ENCODE measurements at regions not wholly inside any gene's neighbourhood (a gene's known extent, or its start where the extent isn't known, plus 50 kb on each side); places are given as distances from the start of the nearest gene placed in this dataset.

- no peak for DNase-seq (ENCODE audit: low spot score)
Measured at GRCh38 chr14:98229656-98230366, 1042.2 kb downstream of the BCL11B start.

GRCh38 chr14:98230411-98230810, 1041.6 kb downstream of the BCL11B start:
- DNase-seq (ENCODE audit: low spot score) = no peak

GRCh38 chr14:98231210-98231609, 1040.8 kb downstream of the BCL11B start:
- DNase-seq (ENCODE audit: low spot score) = no peak

- DNase-seq (ENCODE audit: low spot score) = no peak
Measured at GRCh38 chr14:98233656-98234055, 1038.3 kb downstream of the BCL11B start.

- DNase-seq (ENCODE audit: low spot score) = no peak
Measured at GRCh38 chr14:98234208-98234607, 1037.8 kb downstream of the BCL11B start.

GRCh38 chr14:98236314-98236713, 1035.7 kb downstream of the BCL11B start:
- DNase-seq (ENCODE audit: low spot score) = no peak

- DNase-seq (ENCODE audit: low spot score) = no peak
Measured at GRCh38 chr14:98237939-98238338, 1034.1 kb downstream of the BCL11B start.

GRCh38 chr14:98240376-98240775, 1031.6 kb downstream of the BCL11B start:
- no peak for DNase-seq (ENCODE audit: low spot score)

GRCh38 chr14:98242903-98243302, 1029.1 kb downstream of the BCL11B start:
- no peak for DNase-seq (ENCODE audit: low spot score)

- DNase-seq (ENCODE audit: low spot score) = no peak
Measured at GRCh38 chr14:98243332-98243731, 1028.7 kb downstream of the BCL11B start.

GRCh38 chr14:98244162-98244948, 1027.6 kb downstream of the BCL11B start:
- DNase-seq (ENCODE audit: low spot score) = no peak

- no peak for DNase-seq (ENCODE audit: low spot score)
Measured at GRCh38 chr14:98244966-98245569, 1026.9 kb downstream of the BCL11B start.

- no peak for DNase-seq (ENCODE audit: low spot score)
Measured at GRCh38 chr14:98249057-98249456, 1022.9 kb downstream of the BCL11B start.

GRCh38 chr14:98249476-98249875, 1022.5 kb downstream of the BCL11B start:
- no peak for DNase-seq (ENCODE audit: low spot score)

GRCh38 chr14:98252820-98253219, 1019.2 kb downstream of the BCL11B start:
- no peak for DNase-seq (ENCODE audit: low spot score)

GRCh38 chr14:98259881-98260280, 1012.1 kb downstream of the BCL11B start:
- no peak for DNase-seq (ENCODE audit: low spot score)

- no peak for DNase-seq (ENCODE audit: low spot score)
Measured at GRCh38 chr14:98262566-98262965, 1009.4 kb downstream of the BCL11B start.

- DNase-seq (ENCODE audit: low spot score) = no peak
Measured at GRCh38 chr14:98269533-98269932, 1002.5 kb downstream of the BCL11B start.

GRCh38 chr14:98270201-98270600, 1001.8 kb downstream of the BCL11B start:
- no peak for DNase-seq (ENCODE audit: low spot score)

- no peak for DNase-seq (ENCODE audit: low spot score)
Measured at GRCh38 chr14:98274596-98274995, 997.4 kb downstream of the BCL11B start.

GRCh38 chr14:98278800-98279199, 993.2 kb downstream of the BCL11B start:
- DNase-seq (ENCODE audit: low spot score) = no peak

- no peak for DNase-seq (ENCODE audit: low spot score)
Measured at GRCh38 chr14:98280436-98280835, 991.6 kb downstream of the BCL11B start.

- DNase-seq (ENCODE audit: low spot score) = no peak
Measured at GRCh38 chr14:98288825-98289224, 983.2 kb downstream of the BCL11B start.

All from CD4-positive, alpha-beta T cell treated with Interleukin-15 for 4 hours (primary cell).